ENCODE measurements at regions not wholly inside any gene's neighbourhood (a gene's known extent, or its start where the extent isn't known, plus 50 kb on each side); places are given as distances from the start of the nearest gene placed in this dataset.

GRCh38 chr13:65453982-65454381 lies 1776.2 kb downstream of the PCDH9 start:
- Histone ChIP-seq H3K27me3 (no peaks in the 10 kb centered on the region), H3K9me3 (no peaks in the 10 kb centered on the region), H3K4me3 (no peak overlapping the region), H3K27ac (no peak overlapping the region), H3K4me1 (no peaks in the 10 kb centered on the region), H3K36me3 (no peaks in the 10 kb centered on the region)
- intact Hi-C loops (cut with DNase I), result no loop called here
- no peak for DNase-seq
- 26 to 27% methylated on average over 2 of the region's 2 CpGs for WGBS, 2 donors
- TF ChIP-seq CTCF (IDR thresholded peaks at IDR 0.05) (no peak), POLR2A (IDR thresholded peaks at IDR 0.05) (no peak)

- no peaks in the 10 kb centered on the region for H3K4me1 ChIP-seq
- TF ChIP-seq CTCF (IDR thresholded peaks at IDR 0.05) (no peak), POLR2A (IDR thresholded peaks at IDR 0.05) (no peak)
- intact Hi-C loops (cut with DNase I), result no loop called here
- no peaks in the 10 kb centered on the region for H3K36me3 ChIP-seq
- no peak overlapping the region for H3K27ac ChIP-seq
- H3K4me3 ChIP-seq, result no peak overlapping the region
- H3K9me3 ChIP-seq, result no peaks in the 10 kb centered on the region
- no peaks in the 10 kb centered on the region for H3K27me3 ChIP-seq
- no peak for DNase-seq
These were observed 1784.8 kb downstream of the PCDH9 start for GRCh38 chr13:65445340-65445739.

- Histone ChIP-seq H3K4me1 (no peaks in the 10 kb centered on the region), H3K9me3 (peaks cover 0 to 22% (median 10%) of the 10 kb centered on the region in 3 donors), H3K4me3 (no peak overlapping the region), H3K27me3 (no peaks in the 10 kb centered on the region), H3K27ac (no peak overlapping the region), H3K36me3 (no peaks in the 10 kb centered on the region)
- no peak for DNase-seq
- TF ChIP-seq POLR2A (IDR thresholded peaks at IDR 0.05) (no peak), CTCF (IDR thresholded peaks at IDR 0.05) (no peak)
- WGBS, 2 donors, result 57 to 83% methylated on average over 1 to 5 of the region's 7 CpGs
- intact Hi-C loops (cut with DNase I), result no loop called here
These were observed 1794.5 kb downstream of the PCDH9 start for GRCh38 chr13:65435590-65435989.

- H3K36me3 ChIP-seq, result no peaks in the 10 kb centered on the region
- no peaks in the 10 kb centered on the region for H3K9me3 ChIP-seq
- no peak for DNase-seq
- WGBS, 2 donors, result 16 to 25% methylated on average over 1 of the region's 1 CpG
- H3K4me3 ChIP-seq, result no peak overlapping the region
- H3K4me1 ChIP-seq, result no peaks in the 10 kb centered on the region
- H3K27ac ChIP-seq, result no peak overlapping the region
- TF ChIP-seq CTCF (IDR thresholded peaks at IDR 0.05) (no peak), POLR2A (IDR thresholded peaks at IDR 0.05) (no peak)
- H3K27me3 ChIP-seq, result no peaks in the 10 kb centered on the region
- intact Hi-C loops (cut with DNase I), result no loop called here
These were observed 1812.2 kb downstream of the PCDH9 start for GRCh38 chr13:65417953-65418352.

- H3K36me3 ChIP-seq, result no peaks in the 10 kb centered on the region
- 79 to 86% methylated on average over 1 of the region's 1 CpG for WGBS, 2 donors
- H3K9me3 ChIP-seq, result no peaks in the 10 kb centered on the region
- intact Hi-C loops (cut with DNase I), result no loop called here
- DNase-seq, result no peak
- no peaks in the 10 kb centered on the region for H3K4me1 ChIP-seq
- TF ChIP-seq CTCF (IDR thresholded peaks at IDR 0.05), result no peak
- no peak for TF ChIP-seq POLR2A (IDR thresholded peaks at IDR 0.05)
- no peaks in the 10 kb centered on the region for H3K27me3 ChIP-seq
- no peak overlapping the region for H3K4me3 ChIP-seq
- no peak overlapping the region for H3K27ac ChIP-seq
These were observed 1813.4 kb downstream of the PCDH9 start for GRCh38 chr13:65416784-65417183.
